K562 (cell line): ENCODE measurements at regions not wholly inside any gene's neighbourhood (a gene's known extent, or its start where the extent isn't known, plus 50 kb on each side); places are given as distances from the start of the nearest gene placed in this dataset.
A peak's percentile ranks its signal among the peaks of the same experiment; 100 is the strongest.

Source experiments
- ATAC-seq: fragments of 200-7000 bp; cut with Tn5 transposase; 3 replicates; pipeline ENCODE4 v1.9.1; 2020; ENCODE audit warnings: moderate library complexity
- BruUV-seq: library from RNA; stranded (reverse); fragments of 400-500 nt; replicated peaks from 2 replicates; lab custom pipeline; 2021; lab: Mats Ljungman, UMichigan
- CTCF ChIA-PET: fragments of 300-600 bp; formaldehyde crosslinking; extraction: SDS; loops from one replicate; lab custom pipeline; 2021; ENCODE audit warnings: low intra/inter-chr PET ratio; lab: Yijun Ruan, JAX
- POLR2A ChIA-PET: fragments of 300-600, 350-650 bp; sonication (Branson Sonifier 250); formaldehyde crosslinking; extraction: SDS; loops from one replicate; lab custom pipeline; 2021; ENCODE audit warnings: antibody characterized with exemption, inconsistent platforms; lab: Yijun Ruan, JAX
- DNase-seq, 4 experiments: peaks; one replicate each; pipeline versions ENCODE4 v3.0.0 to v3.0.0-alpha.2; 2011 to 2018; ENCODE audit warnings: low spot score in 3 of 4, mixed read lengths in 3 of 4; ENCODE audit errors: extremely low read depth in 1 of 4
- FAIRE-seq: peaks from 2 replicates; lab custom pipeline; 2011; peaks lifted over from hg19 to GRCh38; lab: Jason Lieb, UNC
- H2AFZ ChIP-seq: 2 replicates; pipeline ENCODE4 v1.6.0; 2011; ENCODE audit warnings: low read depth, low read length, control low read depth, inconsistent platforms
- H3K27ac ChIP-seq: fragments of 200-600 bp; 3 replicates; pipeline ENCODE4 v1.8.0; 2011; ENCODE audit warnings: low read depth, mild to moderate bottlenecking, control low read depth, inconsistent platforms, low read length, moderate library complexity, mixed read lengths; ENCODE audit errors: extremely low read depth
- H3K27me3 ChIP-seq, 2 experiments: fragments of 300-600 bp in 1 of 2; 2 replicates in 1 of 2; 3 replicates in 1 of 2; pipeline versions ENCODE4 v1.6.0 to v1.8.0; 2011; ENCODE audit warnings: inconsistent platforms in 2 of 2, low read length in 2 of 2, mild to moderate bottlenecking in 1 of 2, mixed read lengths in 1 of 2, moderate library complexity in 1 of 2; ENCODE audit not compliant: control insufficient read depth in 2 of 2, insufficient read depth in 2 of 2
- H3K36me3 ChIP-seq: fragments of 300-600 bp; 3 replicates; pipeline ENCODE4 v1.8.0; 2011; ENCODE audit warnings: mild to moderate bottlenecking, low read length, inconsistent platforms; ENCODE audit not compliant: control insufficient read depth, insufficient read depth
- H3K4me1 ChIP-seq, 2 experiments: fragments of 200-600 bp in 1 of 2; replicated peaks in 1 of 2; 2 replicates in 1 of 2; 3 replicates in 1 of 2; pipeline versions ENCODE4 v1.5.1 to v1.8.0; 2011; ENCODE audit warnings: inconsistent platforms in 2 of 2, low read length in 2 of 2, mild to moderate bottlenecking in 1 of 2, mixed read lengths in 1 of 2, moderate library complexity in 1 of 2; ENCODE audit not compliant: control insufficient read depth in 2 of 2, insufficient read depth in 2 of 2
- H3K4me2 ChIP-seq: 2 replicates; pipeline ENCODE4 v1.6.1; 2011; ENCODE audit warnings: low read length, control low read depth, inconsistent platforms, mixed read lengths; ENCODE audit not compliant: insufficient read depth
- H3K4me3 ChIP-seq: fragments of 200-600 bp; sonication (generic), shearing (Covaris generic); 2 replicates; pipeline ENCODE4 v1.5.1; 2016; ENCODE audit warnings: control low read depth, inconsistent platforms
- H3K79me2 ChIP-seq: fragments of 200-600 bp; 3 replicates; pipeline ENCODE4 v1.8.0; 2011; ENCODE audit warnings: low read length, inconsistent platforms; ENCODE audit not compliant: control insufficient read depth, insufficient read depth
- H3K9ac ChIP-seq, 2 experiments: 2 replicates each; pipeline versions ENCODE4 v1.6.0 to v1.6.1; 2011; ENCODE audit warnings: low read depth in 2 of 2, low read length in 2 of 2, control low read depth in 1 of 2, inconsistent platforms in 1 of 2, mild to moderate bottlenecking in 1 of 2, mixed read lengths in 1 of 2; ENCODE audit not compliant: insufficient read depth in 1 of 2
- H3K9me1 ChIP-seq: one replicate; pipeline ENCODE4 v1.6.0; 2011; ENCODE audit warnings: inconsistent platforms, mild to moderate bottlenecking, low read length, moderate library complexity; ENCODE audit not compliant: control insufficient read depth, insufficient read depth
- H3K9me3 ChIP-seq: replicated peaks from 2 replicates; pipeline ENCODE4 v1.5.1; 2011; ENCODE audit warnings: low read depth, low read length, inconsistent platforms; ENCODE audit not compliant: control insufficient read depth, insufficient read depth
- H4K20me1 ChIP-seq: replicated peaks from 2 replicates; pipeline ENCODE4 v1.6.1; 2011; ENCODE audit warnings: low read length, inconsistent platforms, mixed read lengths; ENCODE audit not compliant: control insufficient read depth, insufficient read depth
- FOXP4 ChIP-seq: sonication (generic); formaldehyde crosslinking; IDR thresholded peaks from 2 replicates; pipeline ENCODE4 v1.8.0; 2022; ENCODE audit warnings: mild to moderate bottlenecking, missing genetic modification reagents, borderline replicate concordance
- KAT7 ChIP-seq: sonication (generic); formaldehyde crosslinking; IDR thresholded peaks from 2 replicates; pipeline ENCODE4 v1.8.0; 2022; ENCODE audit warnings: missing genetic modification reagents, mild to moderate bottlenecking, borderline replicate concordance
- TFE3 ChIP-seq: fragments of 450-650 bp; formaldehyde crosslinking; IDR thresholded peaks from 2 replicates; pipeline ENCODE4 v1.4.0; 2020; ENCODE audit warnings: mild to moderate bottlenecking, mixed read lengths
- WGBS: fragments of 100-300 bp; shearing (Covaris generic); methylation state at CpG from one replicate; pipeline ENCODE4 v1.1.6; 2016; ENCODE audit warnings: low coverage, mixed read lengths; ENCODE audit not compliant: insufficient coverage; ENCODE audit errors: missing lambda C conversion rate; 5-methylcytosine and 5-hydroxymethylcytosine counted together
- in situ Hi-C: fragments of 300-500 bp; cut with MboI; formaldehyde crosslinking; loops from 4 replicates; pipeline ENCODE4 v1.15.0; 2018; ENCODE audit warnings: inconsistent platforms, mixed read lengths
- intact Hi-C: fragments of 100-400 bp; cut with micrococcal nuclease; formaldehyde crosslinking; loops from 2 replicates; pipeline ENCODE4 v1.14.2; 2022

DNA sequence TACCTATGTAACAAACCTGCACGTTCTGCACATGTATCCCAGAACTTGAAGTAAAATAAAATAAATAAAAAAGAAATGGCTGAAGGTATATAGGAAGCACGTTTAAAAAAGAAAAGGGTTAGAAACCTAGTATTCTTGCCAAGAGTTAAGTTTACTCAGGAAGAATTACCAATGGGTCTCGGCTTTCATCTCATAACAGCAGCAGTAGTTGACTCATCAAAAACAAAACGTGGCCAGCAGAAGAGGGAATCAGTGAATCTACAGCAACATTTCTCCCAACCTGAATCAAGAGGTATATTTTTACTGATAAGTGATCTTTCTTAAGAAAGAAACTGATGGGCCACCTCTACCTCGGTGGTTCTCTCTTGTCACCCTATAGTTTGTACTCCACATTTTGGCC, 340.3 kb downstream of the BRINP2 start (continued):
- TF ChIP-seq FOXP4 (CRISPR knock-in tag), result no peak

DNA sequence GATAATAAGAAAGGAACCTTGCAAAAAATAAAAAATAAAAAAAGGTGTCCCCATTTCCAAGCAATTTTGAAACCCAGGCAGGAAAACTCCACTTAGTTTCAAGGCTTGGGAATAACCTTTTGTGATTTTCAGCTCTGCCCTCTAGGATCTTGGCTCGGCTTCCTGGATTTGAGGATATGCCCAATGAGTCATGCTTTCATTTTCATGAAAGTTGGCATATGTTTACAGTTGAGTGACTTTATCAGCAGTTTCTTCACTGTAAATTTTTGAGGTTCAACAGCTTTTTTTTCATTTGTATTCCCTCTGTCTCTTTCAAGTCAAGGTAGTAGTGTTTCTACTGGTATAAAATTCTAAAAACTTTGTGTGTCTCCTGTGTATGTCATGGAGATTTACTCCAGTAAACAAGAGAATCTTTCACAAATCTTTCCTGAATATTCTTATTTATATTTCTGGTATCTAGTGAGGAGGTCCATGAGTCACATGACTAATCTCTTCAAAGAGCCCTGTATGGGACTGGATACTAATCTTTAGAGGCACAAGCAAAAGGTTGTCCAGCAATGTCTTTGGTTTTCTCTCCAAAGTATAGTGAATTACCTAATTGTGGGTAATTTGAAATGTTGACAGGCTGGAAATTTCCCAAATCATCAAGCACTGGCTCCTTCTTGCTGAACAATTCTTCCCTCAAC, 335.3 kb downstream of the BRINP2 start:
- Histone ChIP-seq H3K4me3 (no peak overlapping the region), H3K27ac (no peak overlapping the region), H3K4me1 (no peaks in the 10 kb centered on the region), H3K36me3 (no peaks in the 10 kb centered on the region), H4K20me1 (no peaks in the 10 kb centered on the region), H3K4me2 (no peak overlapping the region), H3K27me3 (no peaks in the 10 kb centered on the region), H3K9ac (no peak overlapping the region), H2AFZ (no peak overlapping the region), H3K9me1 (no peaks in the 10 kb centered on the region), H3K9me3 (no peaks in the 10 kb centered on the region), H3K79me2 (no peaks in the 10 kb centered on the region)
- whole genome bisulfite sequencing, result 0% methylated on average over 1 of the region's 1 CpG
- ATAC-seq, result no peak
- in situ Hi-C loops (no loop called here), intact Hi-C loops (no loop called here)
- FAIRE-seq, result no peak
- POLR2A ChIA-PET, result no interaction called here
- no peak for DNase-seq
- CTCF ChIA-PET, result no interaction called here
- no TSS peak for BruUV-seq
- no peak for TF ChIP-seq KAT7
- peak; percentile 54 for TF ChIP-seq TFE3 (CRISPR knock-in tag)
